ENCODE measurements at regions not wholly inside any gene's neighbourhood (a gene's known extent, or its start where the extent isn't known, plus 50 kb on each side); places are given as distances from the start of the nearest gene placed in this dataset.

DNA sequence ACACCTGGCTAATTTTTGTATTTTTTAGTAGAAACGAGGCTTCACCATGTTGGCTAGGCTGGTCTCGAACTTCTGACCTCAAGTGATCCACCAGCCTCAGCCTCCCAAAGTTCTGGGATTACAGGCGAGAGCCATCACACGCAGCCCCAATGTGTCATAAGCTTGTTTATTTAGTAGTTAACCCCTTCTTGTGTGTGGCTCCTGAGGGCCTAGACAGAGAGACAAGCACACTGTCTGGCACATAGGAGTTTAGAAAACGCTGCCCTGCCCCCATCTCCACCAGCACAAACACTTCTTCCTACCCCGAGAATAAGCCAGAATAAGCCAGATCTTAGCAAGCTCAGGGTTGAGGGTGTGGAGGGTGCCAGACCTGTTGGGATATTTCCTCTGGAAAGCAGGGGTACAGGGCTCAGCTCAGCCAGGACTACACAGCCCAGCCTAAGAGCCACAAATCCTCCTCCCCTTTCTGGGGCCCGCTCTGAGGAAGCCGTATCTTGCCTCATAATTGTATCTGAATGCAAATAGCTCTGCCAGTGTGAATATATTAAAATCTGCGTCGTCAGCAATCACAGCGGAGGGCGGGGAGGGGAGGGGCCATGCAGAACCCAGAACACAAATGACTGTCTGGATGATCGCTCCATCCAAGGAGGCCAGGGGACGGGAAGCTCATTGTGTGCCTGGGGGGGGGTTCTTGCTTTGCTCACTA is 247.3 kb downstream of the MN1 start:
- no peak overlapping the region for H3K4me3 ChIP-seq
- no peaks in the 10 kb centered on the region for H3K27me3 ChIP-seq
- no peak overlapping the region for H3K27ac ChIP-seq
- H3K36me3 ChIP-seq = no peaks in the 10 kb centered on the region
- intact Hi-C loops (cut with DNase I) = no loop called here
- no peak for DNase-seq
- no peaks in the 10 kb centered on the region for H3K9me3 ChIP-seq
- no peak for TF ChIP-seq CTCF (IDR thresholded peaks at IDR 0.05)
- H3K4me1 ChIP-seq = no peaks in the 10 kb centered on the region
- no peak for ATAC-seq

GRCh38 chr22:27554841-27555456 is 246.6 kb downstream of the MN1 start:
- DNase-seq (no peak), ATAC-seq (no peak)
- H3K36me3 ChIP-seq = no peaks in the 10 kb centered on the region
- intact Hi-C loops (cut with DNase I) = no loop called here
- H3K4me1 ChIP-seq = no peaks in the 10 kb centered on the region
- H3K27ac ChIP-seq = no peak overlapping the region
- H3K9me3 ChIP-seq = no peaks in the 10 kb centered on the region
- TF ChIP-seq CTCF (IDR thresholded peaks at IDR 0.05) = no peak
- H3K4me3 ChIP-seq = no peak overlapping the region
- H3K27me3 ChIP-seq = no peaks in the 10 kb centered on the region

DNA sequence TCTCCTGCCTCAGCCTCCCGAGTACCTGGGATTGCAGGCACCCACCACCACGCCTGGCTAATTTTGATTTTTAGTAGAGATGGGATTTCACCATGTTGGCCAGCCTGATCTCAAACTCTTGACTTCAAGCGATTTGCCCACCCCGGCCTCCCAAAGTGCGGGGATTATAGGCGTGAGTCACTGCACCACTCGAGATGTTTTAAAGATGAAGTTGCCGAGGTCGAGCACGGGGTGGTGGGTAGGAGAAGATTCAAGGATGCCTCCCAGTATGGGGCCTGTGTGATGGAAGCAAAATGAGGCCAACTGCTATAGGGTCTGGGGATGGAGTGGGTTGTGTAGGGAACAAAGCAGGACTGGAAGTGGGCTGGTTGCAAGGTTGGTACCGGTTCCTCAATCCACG is 245.2 kb downstream of the MN1 start:
- no peak for DNase-seq
- H3K27me3 ChIP-seq = no peaks in the 10 kb centered on the region
- TF ChIP-seq CTCF (IDR thresholded peaks at IDR 0.05) = no peak

GRCh38 chr22:27557286-27558008 is 244.1 kb downstream of the MN1 start:
- no peaks in the 10 kb centered on the region for H3K4me1 ChIP-seq
- no peaks in the 10 kb centered on the region for H3K36me3 ChIP-seq
- intact Hi-C loops (cut with DNase I) = no loop called here
- DNase-seq = no peak
- no peak overlapping the region for H3K4me3 ChIP-seq
- TF ChIP-seq CTCF (IDR thresholded peaks at IDR 0.05) = no peak
- ATAC-seq = no peak
- H3K27me3 ChIP-seq = no peaks in the 10 kb centered on the region
- no peaks in the 10 kb centered on the region for H3K9me3 ChIP-seq
- H3K27ac ChIP-seq = no peak overlapping the region

More for the DNA sequence above, 245.2 kb downstream of the MN1 start:
- Histone ChIP-seq H3K4me1 (no peaks in the 10 kb centered on the region), H3K27ac (no peak overlapping the region), H3K4me3 (no peak overlapping the region), H3K36me3 (no peaks in the 10 kb centered on the region), H3K9me3 (no peaks in the 10 kb centered on the region)
- ATAC-seq = no peak
- intact Hi-C loops (cut with DNase I) = no loop called here

DNA sequence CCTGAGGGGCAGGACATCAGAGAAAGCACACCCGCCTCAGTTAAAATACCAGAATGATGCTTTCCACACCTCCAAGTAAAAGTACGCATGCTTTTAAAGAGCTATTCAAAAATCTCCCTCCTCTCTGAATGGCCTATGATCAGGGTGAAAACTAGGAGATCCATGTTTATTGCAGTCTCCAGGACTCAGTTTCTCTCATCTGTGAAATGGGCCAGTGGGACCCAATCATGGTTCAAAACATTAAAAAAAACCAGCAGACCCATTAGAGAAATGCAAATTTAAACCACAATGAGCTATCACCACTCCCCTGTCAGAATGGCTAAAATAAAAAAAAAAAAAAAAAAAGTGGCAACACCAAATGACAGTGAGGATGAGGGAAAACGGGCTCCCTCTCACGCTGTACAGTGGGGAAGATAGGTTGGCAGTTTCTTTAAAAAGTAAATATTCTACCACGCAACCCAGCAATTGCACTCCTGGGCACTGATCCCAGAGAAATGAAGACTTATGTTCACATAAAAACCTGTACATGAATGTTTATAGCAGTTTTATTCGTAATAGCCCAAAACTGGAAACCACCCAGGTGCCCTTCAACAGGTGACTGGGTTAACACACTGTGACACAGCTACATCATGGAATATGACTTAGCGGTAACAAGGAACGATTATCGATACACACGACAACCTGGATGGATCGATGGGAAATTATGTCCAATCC is 242.7 kb downstream of the MN1 start:
- intact Hi-C loops (cut with DNase I) = no loop called here
- ATAC-seq = no peak
- TF ChIP-seq CTCF (IDR thresholded peaks at IDR 0.05) = no peak
- Histone ChIP-seq H3K36me3 (no peaks in the 10 kb centered on the region), H3K4me3 (no peak overlapping the region), H3K4me1 (no peaks in the 10 kb centered on the region), H3K27me3 (no peaks in the 10 kb centered on the region), H3K9me3 (no peaks in the 10 kb centered on the region), H3K27ac (no peak overlapping the region)
- DNase-seq = no peak
